ENCODE measurements at regions not wholly inside any gene's neighbourhood (a gene's known extent, or its start where the extent isn't known, plus 50 kb on each side); places are given as distances from the start of the nearest gene placed in this dataset.

- no peak for ATAC-seq
These were observed 194.4 kb upstream of the RNF32 start for GRCh38 chr7:156445997-156446761.

DNA sequence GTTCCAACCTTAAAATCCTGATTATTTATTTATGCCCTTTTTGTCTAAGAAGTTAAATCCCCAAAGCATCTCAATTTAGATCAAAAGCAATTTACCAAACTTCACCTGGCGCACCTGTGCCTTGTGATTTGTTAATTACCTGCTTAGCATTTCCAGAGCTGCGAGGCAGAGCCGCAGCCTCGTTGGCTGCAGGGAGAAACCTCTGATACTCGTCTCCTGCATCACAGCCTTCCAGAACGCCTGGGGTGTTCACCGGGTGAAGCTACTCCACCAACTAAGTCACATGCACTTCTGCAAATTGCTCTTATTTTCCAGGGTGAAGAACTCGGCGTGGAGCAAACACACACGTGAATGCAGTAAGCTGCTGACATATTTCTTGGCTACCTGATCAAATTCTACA lies 198.1 kb upstream of the RNF32 start:
- no peak for ATAC-seq

DNA sequence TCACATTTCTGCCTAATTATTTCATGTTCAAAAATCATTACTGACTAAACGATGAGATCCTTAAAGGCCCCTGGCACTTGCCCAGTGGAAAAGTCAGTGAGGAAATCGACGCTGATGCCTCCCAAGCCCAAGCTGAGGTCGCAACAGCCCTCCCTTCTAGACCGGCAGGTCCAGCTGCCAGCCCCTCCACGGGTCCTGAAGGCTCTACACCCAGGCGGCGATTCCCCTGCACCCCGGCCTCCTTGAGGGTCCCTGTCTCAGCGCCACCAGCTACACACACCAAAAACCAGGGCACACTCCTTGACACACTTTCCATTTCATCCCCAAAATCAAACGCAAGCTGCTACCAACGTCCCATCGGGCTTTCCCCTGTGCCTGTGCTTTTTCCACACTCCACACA lies 200.1 kb upstream of the RNF32 start:
- ATAC-seq: no peak

DNA sequence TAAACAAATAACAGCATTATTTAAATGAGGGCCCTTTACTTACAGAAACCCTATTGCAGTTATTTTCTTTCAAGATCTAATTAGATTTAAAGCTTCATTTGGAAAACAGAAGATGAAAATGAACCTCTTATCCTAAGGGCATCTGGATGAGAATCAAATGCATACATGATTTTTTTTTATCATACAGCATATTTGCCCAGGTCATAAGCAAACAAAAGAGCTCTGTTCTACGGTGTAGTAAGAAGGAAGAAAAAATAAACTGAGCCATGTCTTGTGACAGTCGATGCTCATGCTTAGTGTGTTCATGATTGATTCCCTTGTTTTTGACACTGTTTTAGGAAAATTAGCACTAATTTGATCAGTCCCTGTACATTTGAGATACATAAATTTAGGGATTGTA lies 202.6 kb upstream of the RNF32 start:
- ATAC-seq: no peak

GRCh38 chr7:156437021-156437614 lies 203.5 kb upstream of the RNF32 start:
- no peak for ATAC-seq

- ATAC-seq: no peak
These were observed 204.9 kb upstream of the RNF32 start for GRCh38 chr7:156435486-156436231.

DNA sequence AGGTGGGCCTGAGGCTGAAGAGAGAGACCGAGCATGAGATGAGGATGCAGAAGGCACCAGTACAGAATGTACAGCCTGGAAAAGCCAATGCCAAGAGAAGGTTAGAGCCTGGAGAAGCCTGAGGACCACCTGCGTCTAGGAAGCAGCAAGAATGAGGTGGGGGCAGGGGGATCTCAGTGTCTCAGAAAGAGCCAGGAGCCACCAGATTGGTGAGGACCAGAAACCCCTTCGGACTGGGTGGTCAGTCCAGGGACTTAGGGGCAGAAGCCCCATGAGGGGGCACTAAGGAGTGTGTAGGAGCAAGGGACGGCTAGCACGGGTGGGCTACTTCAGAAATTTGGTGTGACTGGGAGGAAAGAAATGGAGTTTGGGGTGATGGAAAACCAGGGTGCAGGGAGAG lies 205.9 kb upstream of the RNF32 start:
- no peak for ATAC-seq

DNA sequence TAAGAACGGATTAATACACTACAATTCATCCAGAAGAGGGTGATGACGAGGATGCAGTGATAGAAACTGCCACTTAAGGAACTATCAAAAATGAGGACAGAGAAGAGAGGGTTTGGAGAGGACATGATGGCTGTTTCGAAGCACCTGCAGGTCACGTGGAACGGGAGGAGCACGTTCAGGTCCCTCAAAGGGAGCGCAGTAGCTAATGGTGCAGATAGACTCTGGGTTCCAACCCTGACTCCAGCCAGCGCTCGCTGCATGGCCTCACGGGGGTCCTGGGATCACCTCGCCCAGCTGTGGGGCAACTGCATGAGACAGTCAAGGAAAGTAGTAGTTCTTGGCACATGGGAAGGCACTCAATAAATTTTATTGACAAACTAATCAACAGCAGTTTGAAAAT lies 208.6 kb upstream of the RNF32 start:
- no peak for ATAC-seq

GRCh38 chr7:156430109-156430508 lies 210.5 kb upstream of the RNF32 start:
- ATAC-seq: no peak

DNA sequence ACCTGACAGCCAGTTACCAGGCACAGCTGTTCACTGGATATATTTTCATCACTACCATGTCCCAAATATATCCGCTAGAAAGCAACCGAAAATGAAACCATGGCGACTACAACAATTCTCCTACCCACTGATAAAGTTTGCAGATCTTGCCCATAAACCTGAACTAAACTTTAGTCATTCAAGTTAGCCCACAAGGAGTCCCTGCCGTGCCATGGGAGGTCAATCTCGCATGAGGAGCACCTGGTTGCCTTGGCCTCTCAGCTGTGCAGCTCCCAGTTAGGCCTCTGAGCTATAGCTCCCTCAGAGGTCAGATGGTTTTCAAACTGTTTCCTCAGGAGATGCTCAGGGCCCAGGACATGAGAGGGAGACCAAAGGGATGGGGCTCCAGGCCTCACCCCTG lies 211.1 kb upstream of the RNF32 start:
- no peak for ATAC-seq

DNA sequence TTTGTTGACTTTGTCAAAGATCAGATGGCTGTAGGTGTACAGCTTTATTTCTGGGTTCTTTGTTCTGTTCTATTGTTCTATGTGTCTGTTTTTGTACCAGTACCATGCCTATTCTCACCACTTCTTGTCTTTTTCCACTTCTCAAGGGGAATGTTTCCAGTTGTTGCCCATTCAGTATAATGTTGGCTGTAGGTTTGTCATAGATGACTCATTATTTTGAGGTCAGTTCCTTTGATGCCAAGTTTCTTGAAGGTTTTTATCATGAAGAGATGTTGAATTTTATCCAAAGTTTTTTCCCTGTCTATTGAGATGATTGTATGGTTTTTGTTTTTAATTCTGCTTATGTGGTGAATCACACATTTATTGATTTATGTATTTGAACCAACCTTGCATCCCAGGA lies 216.7 kb upstream of the RNF32 start:
- no peak for ATAC-seq

GRCh38 chr7:156420496-156420895 lies 220.1 kb upstream of the RNF32 start:
- ATAC-seq: no peak

DNA sequence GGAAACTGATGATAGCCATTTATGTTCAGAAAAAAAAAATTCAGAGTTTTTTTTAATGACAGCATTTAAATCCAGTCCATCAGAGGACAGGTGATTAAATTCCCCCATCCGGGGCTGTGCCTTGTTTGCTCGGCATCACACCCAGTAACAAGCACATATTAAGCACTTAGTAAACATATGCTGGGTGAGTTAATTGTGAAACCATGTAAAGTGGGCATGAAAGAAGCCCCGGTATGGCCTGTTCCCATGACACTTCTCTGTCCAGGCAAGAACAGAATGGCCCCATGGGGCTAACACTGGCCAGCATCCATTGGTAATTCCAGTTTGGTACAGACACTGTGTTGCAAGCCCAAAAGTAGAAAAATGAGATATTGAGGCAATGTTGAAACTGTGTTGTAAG lies 220.8 kb upstream of the RNF32 start:
- ATAC-seq: no peak

DNA sequence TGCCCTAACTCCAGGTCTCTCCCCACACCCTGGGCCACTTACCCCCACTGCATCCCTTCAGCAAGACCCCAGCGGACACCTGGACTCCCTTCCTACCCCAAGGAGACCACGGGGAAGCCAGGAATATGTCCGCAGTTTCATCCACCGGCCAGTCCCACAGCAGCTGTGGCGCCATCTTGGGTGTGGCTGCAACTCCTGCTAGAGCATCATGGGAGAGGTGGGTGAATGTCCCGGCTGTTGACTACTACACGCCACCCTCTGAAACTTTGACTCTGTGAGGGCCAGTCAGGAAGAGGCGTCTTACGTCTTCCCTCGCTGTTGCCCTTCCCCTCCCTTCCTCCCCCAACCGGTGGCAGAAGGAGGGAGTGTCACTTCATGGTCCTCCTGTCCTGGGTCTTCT lies 238.3 kb upstream of the RNF32 start:
- ATAC-seq: no peak

DNA sequence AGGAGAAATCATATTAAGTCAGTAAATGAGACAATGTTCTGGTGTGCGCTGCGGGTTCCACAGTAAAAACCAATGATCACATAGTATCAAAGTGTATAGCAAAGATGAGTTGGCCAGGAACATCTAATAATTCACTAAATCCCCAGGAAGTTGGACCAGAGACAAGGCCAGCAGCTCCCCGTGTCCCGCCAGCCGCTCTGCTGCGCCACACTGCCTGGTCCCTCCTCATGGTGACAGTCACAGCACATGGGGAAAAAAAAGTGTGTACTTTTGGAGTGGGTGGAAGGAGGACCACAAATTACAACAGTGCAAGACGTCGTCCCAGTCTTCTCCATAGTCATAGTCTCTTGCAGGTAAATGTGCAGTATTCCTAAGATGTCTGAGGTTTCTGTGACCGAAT lies 239.0 kb upstream of the RNF32 start:
- ATAC-seq: no peak

DNA sequence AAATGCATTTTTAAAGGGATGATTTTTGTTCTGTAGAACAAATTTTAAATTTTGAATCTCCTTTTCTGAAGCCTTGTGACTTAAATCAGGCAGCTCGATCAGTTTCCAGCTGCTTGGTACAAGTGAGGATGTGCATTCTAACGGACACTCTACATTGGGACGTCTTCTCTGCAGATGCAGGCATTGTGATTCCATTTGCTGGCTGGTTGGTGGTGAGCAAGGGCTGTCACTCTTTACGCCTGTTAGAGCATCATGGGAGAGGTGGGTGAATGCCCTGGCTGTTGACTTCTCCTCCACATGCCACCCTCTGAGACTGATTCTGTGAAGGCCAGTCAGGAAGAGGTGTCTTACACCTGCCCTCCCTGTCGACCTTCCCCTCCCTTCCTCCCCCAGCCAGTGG lies 240.5 kb upstream of the RNF32 start:
- ATAC-seq: no peak

GRCh38 chr7:156397249-156397648 lies 243.3 kb upstream of the RNF32 start:
- ATAC-seq: no peak

DNA sequence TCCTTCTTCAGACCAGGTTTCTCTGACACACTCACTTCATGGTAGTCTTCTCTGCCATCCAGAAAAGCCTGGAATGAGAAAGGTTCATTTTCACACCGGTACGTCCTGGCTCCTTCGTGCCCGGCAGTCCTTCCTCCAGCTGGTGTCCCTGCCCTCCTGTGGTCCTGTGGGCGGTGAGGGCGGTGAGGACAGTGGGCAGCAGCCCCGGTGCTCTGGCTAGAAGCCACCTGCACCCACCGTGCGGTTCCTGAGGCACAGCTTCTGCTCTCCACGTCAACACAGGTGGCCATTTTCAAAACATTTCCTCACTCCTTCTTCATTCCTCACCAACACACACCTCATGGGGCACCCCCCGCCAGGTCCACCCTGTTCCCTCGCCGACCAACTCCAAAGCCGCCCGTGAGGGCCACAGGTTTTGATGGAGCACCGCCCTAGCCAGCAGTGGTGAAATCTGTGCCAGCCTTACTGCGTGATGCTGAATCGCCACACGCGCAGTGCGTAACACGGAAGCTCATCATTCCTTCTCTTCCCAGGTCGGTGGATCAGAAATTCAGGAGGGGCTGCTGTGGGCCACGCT lies 251.4 kb upstream of the RNF32 start:
- ATAC-seq: no peak

GRCh38 chr7:156386097-156386496 lies 254.5 kb upstream of the RNF32 start:
- ATAC-seq: no peak

- no peak for ATAC-seq
These were observed 255.9 kb upstream of the RNF32 start for GRCh38 chr7:156384706-156385105.

- ATAC-seq: no peak
These were observed 257.0 kb upstream of the RNF32 start for GRCh38 chr7:156383526-156383925.

DNA sequence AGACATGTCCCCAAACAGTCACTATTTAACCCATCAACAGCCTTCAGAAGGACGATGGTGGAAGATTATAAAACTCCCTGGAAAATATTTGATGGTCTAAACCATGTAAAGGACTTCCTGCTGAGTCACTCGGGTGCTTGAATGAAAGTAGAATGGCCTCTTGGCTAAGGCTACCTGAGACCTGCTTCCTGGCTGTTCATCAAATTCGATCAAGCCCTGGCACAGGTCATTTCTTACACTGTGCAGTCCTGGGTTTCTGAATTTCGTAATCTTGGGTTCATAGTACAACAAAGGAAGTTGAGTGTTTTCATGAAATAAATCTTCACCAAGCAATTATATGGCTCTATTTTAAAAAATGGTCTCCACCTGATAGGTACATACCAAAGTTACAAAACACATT lies 260.3 kb upstream of the RNF32 start:
- no peak for ATAC-seq

DNA sequence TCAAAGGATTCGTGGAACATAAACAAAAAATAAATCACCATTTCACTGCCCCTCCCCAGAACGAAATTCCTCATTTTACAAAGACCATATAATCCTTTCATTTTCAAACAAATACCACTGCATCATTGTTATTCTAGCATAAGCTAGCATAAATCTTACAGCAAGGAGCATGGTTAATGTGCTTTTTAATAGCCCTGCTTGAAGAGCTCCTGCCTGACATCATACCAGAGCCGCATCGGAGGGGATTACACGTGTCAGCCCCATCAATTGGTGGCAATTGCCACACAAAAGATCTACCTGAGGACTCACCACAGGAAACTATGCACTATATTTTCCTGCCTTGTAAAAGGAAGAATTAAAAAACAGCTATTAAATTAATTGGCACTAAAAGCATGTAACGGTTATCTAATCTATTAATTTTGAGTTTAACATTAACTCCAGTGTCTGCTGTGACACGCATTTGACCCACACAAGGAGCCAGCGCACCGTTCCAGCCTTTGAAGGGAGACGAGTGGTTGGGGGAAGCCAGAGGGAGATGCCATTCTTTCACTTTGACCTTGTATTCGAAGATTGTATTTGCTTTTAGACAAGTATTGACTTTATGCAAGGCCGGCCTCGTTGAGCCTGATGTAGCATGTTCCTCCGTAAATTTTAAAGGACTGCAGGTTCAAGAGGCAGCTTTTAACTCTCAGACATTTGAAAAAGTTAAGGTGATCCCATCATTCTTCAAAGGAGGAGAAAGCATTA lies 261.1 kb upstream of the RNF32 start:
- ATAC-seq: no peak

Measured in esophagus mucosa (tissue), 1 donor.